NCI-H1930 (cell line): ENCODE measurements at regions not wholly inside any gene's neighbourhood (a gene's known extent, or its start where the extent isn't known, plus 50 kb on each side); places are given as distances from the start of the nearest gene placed in this dataset.
"Not testable (repeated sequence)": the region's sequence is repeated elsewhere in the genome, so short reads cannot be mapped to it uniquely, and the experiment has no call there.

Experiments
- DNase-seq, 2 experiments: peaks; one replicate each; lab custom pipeline; 2025; lab: John Stamatoyannopoulos, UW

DNA sequence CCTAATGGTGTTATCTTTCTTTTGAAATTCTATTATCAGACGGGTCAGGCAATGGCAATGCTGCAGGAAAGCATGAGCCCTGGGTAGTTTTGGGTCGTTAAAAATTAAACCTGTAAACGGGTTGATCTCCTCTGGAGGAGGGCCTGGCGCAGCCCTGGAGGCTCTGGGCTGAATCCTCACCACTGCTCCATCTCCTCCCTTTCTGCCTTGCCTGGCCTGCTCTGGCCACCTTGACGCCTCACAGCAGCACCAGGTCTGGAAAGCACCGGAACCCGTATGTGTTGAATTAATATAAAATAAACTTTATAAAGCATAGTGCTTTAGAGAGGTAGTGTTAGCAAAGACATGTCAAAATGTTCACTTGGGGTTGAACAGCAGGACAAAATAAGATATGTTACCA, 316.1 kb downstream of the LNPK start:
- no peak for DNase-seq

GRCh38 chr2:175684466-175684865, 317.6 kb downstream of the LNPK start:
- DNase-seq: no peak

GRCh38 chr2:175679728-175680127, 322.3 kb downstream of the LNPK start:
- no peak for DNase-seq

DNA sequence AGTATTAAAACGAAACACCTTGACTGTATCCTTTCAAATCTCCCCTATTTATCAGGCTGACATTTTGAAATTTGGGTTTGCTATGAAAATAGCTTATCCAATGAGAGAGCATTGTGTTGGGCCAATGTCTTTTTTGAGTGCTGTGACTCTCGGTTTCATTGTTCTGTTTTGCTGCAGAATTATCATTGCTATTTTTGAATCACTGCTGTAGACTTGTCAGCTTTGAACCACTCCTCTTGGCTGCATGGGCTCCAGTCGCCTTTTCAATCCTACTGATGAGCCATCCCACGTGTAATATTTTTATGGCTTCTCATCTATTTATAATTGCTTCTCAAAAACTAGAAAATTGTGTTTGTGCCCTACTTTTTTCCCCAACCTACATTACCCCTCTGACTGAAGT, 322.8 kb downstream of the LNPK start:
- no peak for DNase-seq

DNA sequence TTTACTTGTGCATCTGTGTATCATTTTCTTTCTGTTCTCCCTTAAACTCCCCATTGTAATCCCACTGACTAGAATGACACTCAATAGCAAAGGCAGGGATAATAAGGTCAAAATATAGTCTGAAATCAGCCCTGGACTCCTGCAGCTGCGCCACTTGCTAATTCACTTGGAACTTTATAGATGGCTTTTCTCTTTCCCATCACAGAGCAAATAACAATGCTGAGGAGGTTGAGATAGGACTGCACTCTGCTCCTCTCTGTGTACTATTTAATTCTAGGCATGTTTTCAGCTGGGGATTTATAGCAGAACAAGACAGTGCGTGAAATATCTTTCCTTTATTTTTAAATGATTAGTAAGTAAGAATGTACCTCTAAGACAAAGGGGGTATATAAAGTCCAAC, 324.2 kb downstream of the LNPK start:
- DNase-seq: no peak

DNA sequence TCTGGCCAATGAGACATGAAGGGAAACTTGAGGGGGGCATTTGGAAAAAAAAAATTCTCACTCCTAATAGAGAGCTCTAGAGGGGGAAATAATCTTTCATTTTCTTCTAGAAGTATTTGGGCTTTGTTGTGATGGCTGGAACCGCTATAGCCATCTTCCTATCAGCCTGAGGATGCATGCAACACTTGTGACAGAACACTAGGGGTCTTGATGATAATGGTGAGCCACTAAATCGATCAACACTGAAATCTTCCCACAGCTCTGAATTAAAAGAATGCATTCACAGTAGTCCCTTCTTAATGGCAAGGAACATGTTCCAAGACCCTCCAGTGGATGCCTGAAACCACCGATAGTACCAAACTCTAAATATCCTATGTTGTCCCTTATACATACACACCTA, 325.3 kb downstream of the LNPK start:
- no peak for DNase-seq

GRCh38 chr2:175668804-175669203, 333.3 kb downstream of the LNPK start:
- not testable (repeated sequence) for DNase-seq

- no peak for DNase-seq
These were observed 339.7 kb downstream of the LNPK start for GRCh38 chr2:175662335-175662734.

GRCh38 chr2:175648577-175649063, 353.4 kb downstream of the LNPK start:
- no peak for DNase-seq

DNA sequence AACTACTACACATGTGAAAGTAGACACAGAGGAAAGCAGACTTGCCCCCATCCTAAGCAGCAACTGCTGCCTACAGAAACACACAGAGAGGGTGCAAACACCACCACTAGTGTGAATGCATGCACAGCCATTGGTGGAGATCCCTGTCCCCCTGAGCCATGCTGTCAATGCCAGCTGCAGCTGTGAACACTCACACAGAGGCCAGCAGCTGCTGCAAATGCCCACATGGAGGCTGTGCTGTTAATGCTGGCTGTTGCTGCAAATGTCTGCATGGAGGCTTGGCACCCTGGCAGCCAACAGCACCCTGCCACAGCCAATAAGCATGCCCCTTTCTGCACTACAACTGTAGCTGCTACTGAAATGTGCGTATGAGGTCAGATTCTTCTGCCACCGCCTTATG, 355.0 kb downstream of the LNPK start:
- no peak for DNase-seq

GRCh38 chr2:175640655-175641054, 361.4 kb downstream of the LNPK start:
- no peak for DNase-seq

DNA sequence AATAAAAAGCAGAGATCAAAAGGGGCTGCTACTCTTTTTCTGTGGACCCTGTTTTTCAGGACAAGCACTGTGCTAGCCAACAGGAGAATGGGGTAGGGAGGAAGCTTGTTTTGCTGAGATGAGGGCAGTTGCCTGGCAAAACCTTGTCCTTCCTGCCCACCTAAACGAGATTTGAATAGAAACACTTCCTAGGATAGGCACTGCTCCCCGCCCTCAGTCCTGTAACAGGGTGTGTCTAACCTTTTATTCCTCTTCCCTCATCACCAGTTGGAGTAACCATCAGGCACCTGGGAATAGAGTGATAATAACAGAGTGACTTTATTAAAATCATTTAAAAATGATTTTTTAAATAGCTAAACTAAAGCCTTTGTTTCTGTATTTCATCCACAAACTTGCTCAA, 368.8 kb downstream of the LNPK start:
- DNase-seq: no peak

- no peak for DNase-seq
These were observed 370.8 kb downstream of the LNPK start for GRCh38 chr2:175631245-175631623.

GRCh38 chr2:175630280-175631244, 371.5 kb downstream of the LNPK start:
- DNase-seq: no peak

GRCh38 chr2:175628243-175628642, 373.8 kb downstream of the LNPK start:
- DNase-seq: no peak

DNA sequence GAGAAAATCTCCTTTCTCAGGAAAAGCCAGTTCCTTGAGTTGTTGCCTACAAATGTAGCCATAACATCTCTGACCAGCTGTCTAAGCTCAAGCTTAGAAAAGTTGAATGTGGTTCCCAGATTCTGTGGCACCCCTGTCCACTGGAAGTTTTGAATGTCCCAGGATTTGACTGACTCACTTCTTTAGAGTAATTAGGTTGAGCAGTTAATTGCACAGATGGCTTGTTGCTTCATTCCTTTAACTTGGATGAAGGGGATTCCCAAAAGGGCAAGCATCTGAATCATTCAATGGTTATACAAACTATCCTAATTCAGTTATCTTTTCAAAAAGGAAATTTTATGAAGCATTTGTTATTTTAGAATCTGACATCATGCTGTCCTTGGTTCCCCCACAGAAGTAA, 374.7 kb downstream of the LNPK start:
- DNase-seq: no peak

GRCh38 chr2:175626796-175627195, 375.3 kb downstream of the LNPK start:
- DNase-seq: no peak

- DNase-seq: no peak
These were observed 377.3 kb downstream of the LNPK start for GRCh38 chr2:175624785-175625184.

DNA sequence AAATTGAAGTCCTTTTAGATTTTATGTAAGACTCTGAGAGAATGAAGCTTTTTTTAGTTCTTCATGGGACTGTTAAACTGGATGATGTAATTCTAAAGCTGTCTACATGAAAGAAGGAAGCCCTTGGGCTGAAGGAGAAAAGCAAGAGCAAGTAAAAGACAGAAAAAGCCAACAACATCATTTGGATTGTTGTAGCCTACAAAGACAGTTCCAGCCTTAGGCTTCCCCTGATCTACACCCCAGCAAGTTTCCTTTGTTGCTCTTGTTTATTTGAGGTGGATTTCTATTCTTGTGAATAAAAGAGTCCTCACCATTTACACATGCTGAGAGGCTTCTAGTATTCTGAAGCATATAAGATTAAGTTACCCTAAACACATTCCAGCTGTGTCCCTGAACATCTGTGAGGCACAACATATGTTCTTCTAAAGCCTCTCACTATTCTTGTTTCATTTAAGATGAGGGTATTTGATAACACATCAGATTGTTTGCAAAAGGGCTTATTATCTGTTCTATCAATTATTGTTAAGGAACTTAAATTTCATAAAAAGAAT, 377.8 kb downstream of the LNPK start:
- no peak for DNase-seq

DNA sequence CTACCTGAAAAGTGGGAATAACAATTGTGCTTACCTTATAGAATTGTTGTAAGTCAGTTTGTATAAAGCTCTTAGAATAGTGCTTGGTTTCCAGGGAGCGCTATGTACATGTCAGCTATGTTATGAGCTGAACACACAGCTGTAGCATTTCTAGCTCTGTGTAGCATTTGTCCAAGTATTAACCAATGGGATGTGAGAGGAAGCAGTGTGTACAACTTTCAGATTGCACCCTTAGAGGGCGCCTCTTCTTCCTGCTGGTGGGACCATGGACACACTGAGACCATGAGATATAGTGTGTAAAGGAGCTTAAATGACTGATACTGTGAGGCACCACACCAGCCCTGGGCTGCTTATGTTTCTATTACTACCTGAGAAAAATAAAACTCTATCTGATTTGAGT, 380.2 kb downstream of the LNPK start:
- no peak for DNase-seq

DNA sequence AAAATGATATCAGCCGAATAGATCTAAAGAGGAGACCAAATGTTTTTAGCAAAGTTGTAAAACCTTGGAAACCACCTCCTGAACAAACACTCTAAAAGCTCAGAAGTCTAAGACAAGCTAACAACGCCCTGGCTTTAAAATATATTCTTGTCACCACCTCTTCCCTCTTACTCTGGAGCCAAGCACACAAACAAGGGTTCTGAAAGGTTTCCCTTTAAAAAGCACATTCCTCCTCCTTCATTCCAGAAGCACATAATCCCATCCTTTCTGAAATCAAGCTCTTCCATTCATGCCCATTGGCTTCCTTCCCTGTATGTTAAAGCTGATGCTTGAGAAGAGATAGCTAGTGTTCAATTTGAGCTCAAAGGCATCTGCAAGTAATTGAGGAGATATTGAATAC, 382.0 kb downstream of the LNPK start:
- no peak for DNase-seq

DNA sequence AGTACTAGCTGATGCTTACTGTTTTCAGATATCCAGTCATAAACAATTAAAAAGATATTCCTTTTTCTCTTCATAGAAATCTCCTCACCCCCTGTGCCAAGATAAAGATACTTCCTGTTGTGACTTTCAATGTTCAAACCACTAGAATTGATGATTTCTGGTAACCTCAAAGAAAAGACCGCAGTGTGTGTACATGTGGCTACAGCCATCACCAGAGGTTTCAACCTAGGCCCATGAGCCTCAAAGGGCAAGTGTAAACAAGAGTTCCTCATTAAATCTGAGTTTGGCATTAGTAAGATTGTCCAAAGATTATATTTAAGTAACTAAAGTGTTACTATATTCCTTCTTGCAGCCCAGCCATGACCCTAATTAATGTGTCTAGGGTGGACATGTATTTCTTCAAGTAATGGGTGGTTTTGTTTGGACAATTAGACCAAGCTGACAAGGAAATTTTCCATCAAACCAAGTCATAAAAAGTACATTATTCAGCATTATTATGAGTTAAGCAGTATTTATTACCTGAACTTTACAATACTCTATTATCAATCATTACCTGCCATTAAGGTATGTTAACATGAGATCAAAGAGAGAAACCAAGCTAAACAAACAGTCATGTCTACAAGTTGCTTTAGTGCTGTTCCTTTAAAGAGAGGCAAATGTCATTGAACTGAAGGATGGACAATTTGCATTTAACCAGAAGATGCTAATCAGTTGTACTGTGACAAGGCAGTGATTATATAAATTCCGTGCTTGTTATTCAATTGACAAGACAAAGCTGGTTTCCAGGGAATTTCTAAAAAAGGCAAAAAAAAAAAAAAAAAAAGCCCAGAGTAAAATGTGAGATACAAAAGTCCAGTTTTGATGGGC, 382.7 kb downstream of the LNPK start:
- no peak for DNase-seq

DNA sequence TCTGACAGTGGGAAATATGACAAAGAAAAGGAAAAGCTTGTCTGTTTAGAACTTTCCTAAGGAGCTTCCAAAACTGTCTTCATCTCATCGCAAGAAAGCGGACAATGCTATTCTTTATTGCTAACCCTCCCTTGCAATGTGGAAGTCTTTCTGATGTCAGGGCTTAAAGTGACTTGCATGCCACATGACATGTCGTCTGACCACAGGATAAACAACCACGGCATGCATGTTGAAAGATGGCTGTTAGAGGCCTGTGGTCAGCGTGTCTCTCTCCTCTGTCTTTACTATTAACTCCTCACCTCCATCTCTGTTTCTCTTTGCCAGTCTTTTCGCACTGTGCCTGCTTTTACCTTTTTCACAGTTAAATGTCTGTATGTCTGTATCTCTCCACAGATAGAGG, 389.8 kb downstream of the LNPK start:
- DNase-seq: no peak
